Upper lobe of right lung (tissue), 1 donor: ENCODE measurements at regions not wholly inside any gene's neighbourhood (a gene's known extent, or its start where the extent isn't known, plus 50 kb on each side); places are given as distances from the start of the nearest gene placed in this dataset.

Experiments used
- ATAC-seq: fragments of 200-7000 bp; cut with Tn5 transposase; one replicate; pipeline ENCODE4 v1.9.1; 2020; ENCODE audit warnings: mild to moderate bottlenecking, moderate library complexity
- DNase-seq: peaks from one replicate; pipeline ENCODE4 v3.0.0-alpha.2; 2020
- H3K27ac ChIP-seq: fragments of 200-600 bp; one replicate; pipeline ENCODE4 v1.8.0; 2022
- H3K27me3 ChIP-seq: fragments of 200-600 bp; one replicate; pipeline ENCODE4 v1.8.0; 2022; ENCODE audit warnings: mild to moderate bottlenecking
- H3K36me3 ChIP-seq: fragments of 200-600 bp; one replicate; pipeline ENCODE4 v1.8.0; 2022
- H3K4me1 ChIP-seq: fragments of 200-600 bp; one replicate; pipeline ENCODE4 v1.8.0; 2022
- H3K4me3 ChIP-seq: fragments of 200-600 bp; one replicate; pipeline ENCODE4 v1.8.0; 2022; ENCODE audit warnings: mild to moderate bottlenecking
- H3K9me3 ChIP-seq: fragments of 200-600 bp; one replicate; pipeline ENCODE4 v1.8.0; 2022
- CTCF ChIP-seq: fragments of 200-600 bp; IDR thresholded peaks from one replicate; pipeline ENCODE4 v1.8.0; 2022; ENCODE audit warnings: antibody characterized with exemption
- intact Hi-C: fragments of 100-400 bp; cut with DNase I; formaldehyde crosslinking; loops from one replicate; pipeline ENCODE4 v1.11.0; 2022
- donor health status: DM: no; HTN: yes; CAD: no; lungs with severe emphysema.

GRCh38 chr13:32905063-32905863 is 111.0 kb upstream of the KL start:
- H3K4me3 ChIP-seq: no peak overlapping the region
- H3K27ac ChIP-seq: no peak overlapping the region
- no peaks in the 10 kb centered on the region for H3K36me3 ChIP-seq
- ATAC-seq: no peak
- TF ChIP-seq CTCF: no peak
- DNase-seq: no peak
- intact Hi-C loops: no loop called here
- H3K4me1 ChIP-seq: no peaks in the 10 kb centered on the region
- no peaks in the 10 kb centered on the region for H3K9me3 ChIP-seq
- no peaks in the 10 kb centered on the region for H3K27me3 ChIP-seq

GRCh38 chr13:32905864-32906180 is 110.4 kb upstream of the KL start:
- TF ChIP-seq CTCF: no peak
- H3K36me3 ChIP-seq: no peaks in the 10 kb centered on the region
- ATAC-seq (no peak), DNase-seq (no peak)
- no peak overlapping the region for H3K27ac ChIP-seq
- H3K27me3 ChIP-seq: no peaks in the 10 kb centered on the region
- H3K9me3 ChIP-seq: no peaks in the 10 kb centered on the region
- intact Hi-C loops: no loop called here
- no peak overlapping the region for H3K4me3 ChIP-seq
- H3K4me1 ChIP-seq: no peaks in the 10 kb centered on the region

- ATAC-seq (no peak), DNase-seq (no peak)
These were observed 109.0 kb upstream of the KL start for GRCh38 chr13:32907211-32907610.

GRCh38 chr13:32910530-32910929 is 105.7 kb upstream of the KL start:
- H3K4me3 ChIP-seq: no peak overlapping the region
- no peaks in the 10 kb centered on the region for H3K36me3 ChIP-seq
- no peak overlapping the region for H3K27ac ChIP-seq
- no peaks in the 10 kb centered on the region for H3K27me3 ChIP-seq
- no peak for TF ChIP-seq CTCF
- no peaks in the 10 kb centered on the region for H3K4me1 ChIP-seq
- DNase-seq (no peak), ATAC-seq (no peak)
- H3K9me3 ChIP-seq: no peaks in the 10 kb centered on the region
- intact Hi-C loops: no loop called here

More at GRCh38 chr13:32907211-32907610, 109.0 kb upstream of the KL start:
- Histone ChIP-seq H3K4me3 (no peak overlapping the region), H3K27ac (no peak overlapping the region), H3K36me3 (no peaks in the 10 kb centered on the region), H3K4me1 (no peaks in the 10 kb centered on the region), H3K9me3 (no peaks in the 10 kb centered on the region), H3K27me3 (no peaks in the 10 kb centered on the region)
- no peak for TF ChIP-seq CTCF
- intact Hi-C loops: no loop called here

GRCh38 chr13:32911506-32911905 is 104.7 kb upstream of the KL start:
- Histone ChIP-seq H3K36me3 (no peaks in the 10 kb centered on the region), H3K27me3 (no peaks in the 10 kb centered on the region), H3K4me1 (no peaks in the 10 kb centered on the region), H3K9me3 (no peaks in the 10 kb centered on the region), H3K27ac (no peak overlapping the region), H3K4me3 (no peak overlapping the region)
- DNase-seq (no peak), ATAC-seq (peak; percentile 60)
- TF ChIP-seq CTCF: peak; percentile 23
- intact Hi-C loops: no loop called here

- Histone ChIP-seq H3K9me3 (no peaks in the 10 kb centered on the region), H3K27me3 (no peaks in the 10 kb centered on the region), H3K4me1 (no peaks in the 10 kb centered on the region), H3K4me3 (no peak overlapping the region), H3K27ac (no peak overlapping the region), H3K36me3 (no peaks in the 10 kb centered on the region)
- TF ChIP-seq CTCF: no peak
- intact Hi-C loops: no loop called here
- DNase-seq (no peak), ATAC-seq (no peak)
These were observed 101.5 kb upstream of the KL start for GRCh38 chr13:32914686-32915085.
